Urinary bladder (tissue), 3 donors: ENCODE measurements at regions not wholly inside any gene's neighbourhood (a gene's known extent, or its start where the extent isn't known, plus 50 kb on each side); places are given as distances from the start of the nearest gene placed in this dataset.
"Not testable (repeated sequence)": the region's sequence is repeated elsewhere in the genome, so short reads cannot be mapped to it uniquely, and the experiment has no call there.

Experiments used
- DNase-seq: peaks from one replicate; pipeline ENCODE4 v3.0.0-alpha.2; 2015; ENCODE audit errors: extremely low spot score
- H3K27ac ChIP-seq: one replicate; pipeline ENCODE4 v1.5.1; 2013; ENCODE audit warnings: low read depth, mild to moderate bottlenecking, moderate library complexity
- H3K36me3 ChIP-seq: one replicate; pipeline ENCODE4 v1.6.1; 2013; ENCODE audit warnings: mild to moderate bottlenecking, moderate library complexity; ENCODE audit not compliant: insufficient read depth
- H3K4me1 ChIP-seq: one replicate; pipeline ENCODE4 v1.6.1; 2013; ENCODE audit warnings: mild to moderate bottlenecking, moderate library complexity; ENCODE audit not compliant: insufficient read depth
- H3K4me3 ChIP-seq: one replicate; pipeline ENCODE4 v1.5.1; 2013; ENCODE audit warnings: low read depth, low read length
- WGBS: extraction: QIAGEN DNeasy Blood & Tissue Kit; methylation state at CpG from one replicate; pipeline ENCODE4 v1.1.7; 2013; 5-methylcytosine and 5-hydroxymethylcytosine counted together
- donor health status: healthy with polysubstance abuse.
- donor health status: healthy.

- 50% methylated on average over 1 of the region's 1 CpG for WGBS
- not testable (repeated sequence) for H3K4me1 ChIP-seq, H3K4me3 ChIP-seq, H3K36me3 ChIP-seq, DNase-seq, H3K27ac ChIP-seq
Measured at GRCh38 chr15:31624115-31624514, 297.5 kb downstream of the KLF13 start.

GRCh38 chr15:31635715-31636114 lies 309.1 kb downstream of the KLF13 start:
- WGBS = 53% methylated on average over 6 of the region's 6 CpGs
- DNase-seq = not testable (repeated sequence)

GRCh38 chr15:31636911-31637310 lies 310.3 kb downstream of the KLF13 start:
- H3K36me3 ChIP-seq, DNase-seq, H3K27ac ChIP-seq, H3K4me3 ChIP-seq, H3K4me1 ChIP-seq: not testable (repeated sequence)
- WGBS = 66% methylated on average over 1 of the region's 1 CpG

More at GRCh38 chr15:31635715-31636114, 309.1 kb downstream of the KLF13 start:
- not testable (repeated sequence) for H3K4me3 ChIP-seq, H3K36me3 ChIP-seq, H3K27ac ChIP-seq, H3K4me1 ChIP-seq

GRCh38 chr15:31643955-31644354 lies 317.3 kb downstream of the KLF13 start:
- not testable (repeated sequence) for H3K4me1 ChIP-seq, H3K36me3 ChIP-seq, DNase-seq, H3K4me3 ChIP-seq, H3K27ac ChIP-seq
- WGBS = 43% methylated on average over 5 of the region's 5 CpGs

- H3K27ac ChIP-seq, DNase-seq, H3K4me1 ChIP-seq, H3K36me3 ChIP-seq, H3K4me3 ChIP-seq: not testable (repeated sequence)
- WGBS = 77% methylated on average over 3 of the region's 3 CpGs
Measured at GRCh38 chr15:31644761-31645160, 318.1 kb downstream of the KLF13 start.

- not testable (repeated sequence) for H3K36me3 ChIP-seq, H3K4me1 ChIP-seq, DNase-seq, H3K27ac ChIP-seq, H3K4me3 ChIP-seq
- WGBS = 43% methylated on average over 4 of the region's 5 CpGs
Measured at GRCh38 chr15:31647337-31647826, 320.7 kb downstream of the KLF13 start.

- H3K36me3 ChIP-seq, DNase-seq, H3K4me1 ChIP-seq, H3K4me3 ChIP-seq, H3K27ac ChIP-seq: not testable (repeated sequence)
- WGBS = 79% methylated on average over 5 of the region's 7 CpGs
Measured at GRCh38 chr15:31649634-31650033, 323.0 kb downstream of the KLF13 start.

GRCh38 chr15:31650055-31650701 lies 323.5 kb downstream of the KLF13 start:
- no CpG with 5 or more reads among the region's 6 CpGs for WGBS
- not testable (repeated sequence) for H3K4me3 ChIP-seq, DNase-seq, H3K4me1 ChIP-seq, H3K36me3 ChIP-seq, H3K27ac ChIP-seq

- not testable (repeated sequence) for DNase-seq, H3K4me3 ChIP-seq, H3K4me1 ChIP-seq, H3K27ac ChIP-seq, H3K36me3 ChIP-seq
- WGBS = 40% methylated on average over 7 of the region's 8 CpGs
Measured at GRCh38 chr15:31656915-31657314, 330.3 kb downstream of the KLF13 start.

GRCh38 chr15:31660816-31661215 lies 334.2 kb downstream of the KLF13 start:
- H3K27ac ChIP-seq = no peak overlapping the region
- DNase-seq = no peak
- no peak overlapping the region for H3K4me3 ChIP-seq
- H3K36me3 ChIP-seq = no peaks in the 10 kb centered on the region
- 66% methylated on average over 4 of the region's 4 CpGs for whole genome bisulfite sequencing
- H3K4me1 ChIP-seq = no peaks in the 10 kb centered on the region

- 96% methylated on average over 8 of the region's 8 CpGs for WGBS
- not testable (repeated sequence) for H3K27ac ChIP-seq, DNase-seq, H3K36me3 ChIP-seq, H3K4me3 ChIP-seq, H3K4me1 ChIP-seq
Measured at GRCh38 chr15:31665732-31666131, 339.1 kb downstream of the KLF13 start.

GRCh38 chr15:31669158-31669908 lies 342.7 kb downstream of the KLF13 start:
- not testable (repeated sequence) for DNase-seq, H3K4me1 ChIP-seq, H3K36me3 ChIP-seq, H3K27ac ChIP-seq, H3K4me3 ChIP-seq
- 78% methylated on average over 11 of the region's 11 CpGs for WGBS

- not testable (repeated sequence) for H3K36me3 ChIP-seq, H3K4me1 ChIP-seq, H3K27ac ChIP-seq, H3K4me3 ChIP-seq, DNase-seq
- 26% methylated on average over 3 of the region's 3 CpGs for WGBS
Measured at GRCh38 chr15:31673263-31673662, 346.6 kb downstream of the KLF13 start.

- not testable (repeated sequence) for H3K4me1 ChIP-seq, H3K27ac ChIP-seq, H3K4me3 ChIP-seq, DNase-seq, H3K36me3 ChIP-seq
- WGBS = 93% methylated on average over 1 of the region's 1 CpG
Measured at GRCh38 chr15:31681529-31682259, 348.6 kb upstream of the CHRNA7 start.
